NCI-H82 treated with DMSO at 0.1 percent for 48 hours (cell line): ENCODE measurements at regions not wholly inside any gene's neighbourhood (a gene's known extent, or its start where the extent isn't known, plus 50 kb on each side); places are given as distances from the start of the nearest gene placed in this dataset.

Source experiments
- DNase-seq: peaks from one replicate; lab custom pipeline; 2025; ENCODE audit not compliant: unreplicated experiment; lab: John Stamatoyannopoulos, UW

DNA sequence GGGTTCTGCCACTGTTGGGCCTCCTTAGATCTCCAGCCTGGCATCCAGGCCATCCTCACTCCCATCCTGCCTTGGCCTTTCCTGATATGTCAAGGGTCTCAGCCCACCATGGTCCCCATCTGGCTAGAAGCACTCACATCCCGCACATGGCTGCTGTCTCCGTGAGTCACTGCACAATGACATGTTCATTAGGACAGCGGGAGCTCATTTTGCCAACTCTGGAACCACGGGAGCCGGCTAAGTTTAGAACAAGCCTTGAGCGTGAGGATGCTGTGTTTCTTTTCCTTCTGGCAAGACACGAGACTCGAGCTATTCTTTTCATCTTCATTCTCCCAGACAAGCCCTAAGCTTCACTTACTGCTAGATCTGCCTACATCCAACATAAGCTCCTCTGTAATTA, 65.7 kb upstream of the KSR1 start:
- DNase-seq = no peak

GRCh38 chr17:27391427-27391826, 64.8 kb upstream of the KSR1 start:
- no peak for DNase-seq

GRCh38 chr17:27396045-27396444, 60.2 kb upstream of the KSR1 start:
- no peak for DNase-seq

GRCh38 chr17:27396941-27397340, 59.3 kb upstream of the KSR1 start:
- DNase-seq = no peak

- no peak for DNase-seq
Measured at GRCh38 chr17:27398691-27399090, 57.6 kb upstream of the KSR1 start.

GRCh38 chr17:27400991-27401390, 55.3 kb upstream of the KSR1 start:
- DNase-seq = no peak

- no peak for DNase-seq
Measured at GRCh38 chr17:27402943-27403342, 53.3 kb upstream of the KSR1 start.

DNA sequence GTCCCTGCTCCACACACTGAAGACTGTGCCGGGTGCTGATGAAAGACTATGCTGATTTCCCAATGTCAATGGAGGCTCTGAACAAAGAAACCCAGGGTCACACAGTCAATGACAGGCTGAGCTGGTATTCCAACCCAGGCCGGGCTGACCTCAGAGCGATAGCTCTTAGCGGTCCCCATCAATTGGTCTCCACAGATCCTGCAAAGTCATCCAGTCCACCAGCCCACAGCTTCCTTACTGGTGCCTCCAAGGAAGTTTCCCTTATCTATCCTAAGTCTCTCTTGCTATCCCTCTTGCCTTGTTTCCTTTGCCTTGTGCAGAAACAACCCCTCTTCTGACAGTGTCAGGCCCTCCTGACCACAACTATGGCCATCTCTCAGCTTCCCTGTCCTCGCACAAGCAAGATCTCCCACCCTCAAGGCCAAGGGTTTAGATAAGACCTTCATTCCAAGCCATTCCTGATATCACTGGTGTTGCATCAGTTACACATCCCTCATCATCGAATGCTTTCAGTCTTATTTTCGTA, 52.7 kb upstream of the KSR1 start:
- DNase-seq = no peak

DNA sequence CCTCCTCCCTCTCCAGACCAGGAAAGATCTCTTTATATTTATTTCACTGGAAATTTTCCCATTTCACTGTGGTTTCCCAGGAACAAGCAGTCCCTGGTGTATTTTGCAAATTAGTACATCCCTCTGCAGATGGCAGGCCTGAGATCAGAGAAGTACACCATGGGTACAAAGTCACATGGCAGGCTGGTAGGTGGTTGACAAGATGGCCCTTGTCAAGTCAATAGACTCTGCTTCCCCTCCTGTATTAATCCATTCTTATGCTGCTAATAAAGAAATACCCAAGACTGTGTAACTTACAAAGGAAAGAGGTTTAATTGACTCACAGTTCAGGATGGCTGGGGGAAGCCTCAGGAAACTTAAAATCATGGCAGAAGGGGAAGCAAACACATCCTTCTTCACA, 51.6 kb upstream of the KSR1 start:
- DNase-seq = no peak
